HEK293 (cell line): ENCODE measurements at regions not wholly inside any gene's neighbourhood (a gene's known extent, or its start where the extent isn't known, plus 50 kb on each side); places are given as distances from the start of the nearest gene placed in this dataset.

Experiments
- CTCF ChIA-PET: fragments of 350-600 bp; formaldehyde crosslinking; extraction: SDS; loops from one replicate; lab custom pipeline; 2021; ENCODE audit warnings: antibody characterized with exemption; lab: Yijun Ruan, JAX
- POLR2A ChIA-PET: fragments of 300-600 bp; formaldehyde crosslinking; extraction: SDS; loops from one replicate; lab custom pipeline; 2020; ENCODE audit warnings: antibody characterized with exemption, inconsistent platforms; lab: Yijun Ruan, JAX
- H3K27ac ChIP-seq: fragments of 200-500 bp; sonication (Bioruptor generic); 2 replicates; pipeline ENCODE4 v1.5.1; 2014; ENCODE audit warnings: low read depth, low read length, control low read depth, inconsistent platforms; ENCODE audit errors: extremely low read depth
- H3K36me3 ChIP-seq, 2 experiments: fragments of 200-500 bp in 1 of 2; sonication (Bioruptor generic) in 1 of 2; 1 replicate in 1 of 2; 2 replicates in 1 of 2; pipeline ENCODE4 v1.5.1; 2014 to 2017; ENCODE audit warnings: inconsistent platforms in 2 of 2, low read length in 2 of 2; ENCODE audit not compliant: control insufficient read depth in 2 of 2, insufficient read depth in 1 of 2
- H3K4me1 ChIP-seq: fragments of 200-500 bp; sonication (Bioruptor generic); 2 replicates; pipeline ENCODE4 v1.5.1; 2014; ENCODE audit warnings: mild to moderate bottlenecking, low read length, inconsistent platforms; ENCODE audit not compliant: control insufficient read depth, insufficient read depth
- H3K4me3 ChIP-seq: 2 replicates; pipeline ENCODE4 v1.5.1; 2011; ENCODE audit warnings: low read depth, mild to moderate bottlenecking, control low read depth, low read length, moderate library complexity
- H3K9me3 ChIP-seq: fragments of 200-500 bp; sonication (Bioruptor generic); 2 replicates; pipeline ENCODE4 v1.5.1; 2014; ENCODE audit warnings: low read depth, low read length, inconsistent platforms; ENCODE audit not compliant: control insufficient read depth, insufficient read depth
- HOXD13 ChIP-seq: sonication (generic); formaldehyde crosslinking; IDR thresholded peaks from 2 replicates; pipeline ENCODE4 v1.8.0; 2022; ENCODE audit warnings: missing genetic modification reagents, borderline replicate concordance
- MEIS1 ChIP-seq: sonication (generic); formaldehyde crosslinking; IDR thresholded peaks from 2 replicates; pipeline ENCODE4 v1.8.1; 2022; ENCODE audit warnings: missing genetic modification reagents, mild to moderate bottlenecking, borderline replicate concordance
- MYNN ChIP-seq: fragments of 450-650 bp; formaldehyde crosslinking; IDR thresholded peaks from 2 replicates; pipeline ENCODE4 v1.5.1; 2016; ENCODE audit warnings: missing biosample characterization, missing genetic modification characterization, borderline replicate concordance
- ZFP41 ChIP-seq: fragments of 450-650 bp; formaldehyde crosslinking; IDR thresholded peaks from 2 replicates; pipeline ENCODE4 v1.5.1; 2016; ENCODE audit warnings: missing biosample characterization, missing genetic modification characterization, borderline replicate concordance
- ZNF121 ChIP-seq: fragments of 450-650 bp; formaldehyde crosslinking; IDR thresholded peaks from 2 replicates; pipeline ENCODE4 v1.5.1; 2016; ENCODE audit warnings: missing biosample characterization, missing genetic modification characterization
- ZNF155 ChIP-seq: fragments of 450-650 bp; formaldehyde crosslinking; IDR thresholded peaks from 2 replicates; pipeline ENCODE4 v1.5.1; 2016; ENCODE audit warnings: missing biosample characterization, missing genetic modification characterization
- ZNF2 ChIP-seq: fragments of 450-650 bp; formaldehyde crosslinking; IDR thresholded peaks from 2 replicates; pipeline ENCODE4 v1.5.1; 2016; ENCODE audit warnings: missing biosample characterization, missing genetic modification characterization
- ZNF221 ChIP-seq: fragments of 450-650 bp; formaldehyde crosslinking; IDR thresholded peaks from 2 replicates; pipeline ENCODE4 v1.5.1; 2017; ENCODE audit warnings: missing biosample characterization, missing genetic modification characterization, borderline replicate concordance
- ZNF423 ChIP-seq: fragments of 450-650 bp; formaldehyde crosslinking; IDR thresholded peaks from 2 replicates; pipeline ENCODE4 v1.5.1; 2016; ENCODE audit warnings: missing biosample characterization, missing genetic modification characterization
- ZNF433 ChIP-seq: fragments of 450-650 bp; formaldehyde crosslinking; IDR thresholded peaks from 2 replicates; pipeline ENCODE4 v1.5.1; 2016; ENCODE audit warnings: missing biosample characterization, missing genetic modification characterization, low read depth
- ZNF510 ChIP-seq: fragments of 450-650 bp; formaldehyde crosslinking; IDR thresholded peaks from 2 replicates; pipeline ENCODE4 v1.5.1; 2018; ENCODE audit warnings: mild to moderate bottlenecking, missing genetic modification characterization, missing biosample characterization; ENCODE audit not compliant: insufficient replicate concordance
- ZNF530 ChIP-seq: fragments of 450-650 bp; formaldehyde crosslinking; IDR thresholded peaks from 2 replicates; pipeline ENCODE4 v1.5.1; 2016; ENCODE audit warnings: low read depth, missing biosample characterization, missing genetic modification characterization
- ZNF549 ChIP-seq: fragments of 450-650 bp; IDR thresholded peaks from 2 replicates; pipeline ENCODE4 v1.5.1; 2018; ENCODE audit warnings: missing biosample characterization, missing genetic modification characterization, mild to moderate bottlenecking, inconsistent platforms, moderate library complexity
- ZNF555 ChIP-seq: fragments of 450-650 bp; formaldehyde crosslinking; conservative IDR thresholded peaks from 2 replicates; pipeline ENCODE4 v1.5.1; 2017; ENCODE audit warnings: missing biosample characterization, mild to moderate bottlenecking, missing genetic modification characterization, inconsistent platforms
- ZNF621 ChIP-seq: fragments of 450-650 bp; formaldehyde crosslinking; IDR thresholded peaks from 2 replicates; pipeline ENCODE4 v1.5.1; 2017; ENCODE audit warnings: missing biosample characterization, missing genetic modification characterization
- ZNF626 ChIP-seq: fragments of 450-650 bp; sonication (Bioruptor Pico); formaldehyde crosslinking; IDR thresholded peaks from 2 replicates; pipeline ENCODE4 v1.5.1; 2018; ENCODE audit warnings: missing biosample characterization, missing genetic modification characterization, inconsistent platforms
- ZNF843 ChIP-seq: fragments of 450-650 bp; formaldehyde crosslinking; IDR thresholded peaks from 2 replicates; pipeline ENCODE4 v1.5.1; 2016; ENCODE audit warnings: missing biosample characterization, missing genetic modification characterization
- TF ChIP-seq, protein P1 (sequence below): fragments of 450-650 bp; formaldehyde crosslinking; IDR thresholded peaks from 2 replicates; pipeline ENCODE4 v1.5.1; 2017; ENCODE audit warnings: missing biosample characterization, missing genetic modification characterization
- TF ChIP-seq, protein P2 (sequence below): fragments of 450-650 bp; formaldehyde crosslinking; IDR thresholded peaks from 2 replicates; pipeline ENCODE4 v1.5.1; 2016; ENCODE audit warnings: missing biosample characterization, missing genetic modification characterization
- TF ChIP-seq, protein P3 (sequence below): fragments of 450-650 bp; IDR thresholded peaks from 2 replicates; pipeline ENCODE4 v1.5.1; 2018; ENCODE audit warnings: missing biosample characterization, mild to moderate bottlenecking, missing genetic modification characterization
- TF ChIP-seq, protein P4 (sequence below): fragments of 450-650 bp; formaldehyde crosslinking; IDR thresholded peaks from 2 replicates; pipeline ENCODE4 v1.5.1; 2016; ENCODE audit warnings: missing biosample characterization, missing genetic modification characterization
- TF ChIP-seq, protein P5 (sequence below): fragments of 450-650 bp; formaldehyde crosslinking; IDR thresholded peaks from 2 replicates; pipeline ENCODE4 v1.5.1; 2016; ENCODE audit warnings: missing biosample characterization, missing genetic modification characterization
- TF ChIP-seq, protein P6 (sequence below): fragments of 450-650 bp; formaldehyde crosslinking; IDR thresholded peaks from 2 replicates; pipeline ENCODE4 v1.5.1; 2017; ENCODE audit warnings: missing biosample characterization, missing genetic modification characterization

DNA sequence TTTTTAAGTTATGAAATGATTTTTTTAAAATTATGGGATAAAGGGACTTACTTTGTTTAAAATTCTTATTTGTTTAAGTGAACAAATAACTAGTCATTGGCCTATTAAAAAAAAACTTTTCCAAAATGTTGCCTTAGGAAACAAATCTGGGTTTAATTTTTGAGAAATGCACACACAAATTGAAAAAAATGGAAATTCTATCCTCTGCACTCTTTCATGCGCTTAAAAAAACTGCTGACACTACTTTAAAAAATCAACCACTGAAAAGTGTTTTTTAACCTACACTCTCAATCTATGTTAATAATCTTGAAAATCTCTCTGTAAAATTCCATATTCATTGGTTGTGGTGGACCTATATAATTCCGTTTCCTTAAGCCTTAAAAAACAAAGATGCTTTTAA, 163.4 kb upstream of the DAB2 start (continued):
- TF ChIP-seq, protein P1, sequence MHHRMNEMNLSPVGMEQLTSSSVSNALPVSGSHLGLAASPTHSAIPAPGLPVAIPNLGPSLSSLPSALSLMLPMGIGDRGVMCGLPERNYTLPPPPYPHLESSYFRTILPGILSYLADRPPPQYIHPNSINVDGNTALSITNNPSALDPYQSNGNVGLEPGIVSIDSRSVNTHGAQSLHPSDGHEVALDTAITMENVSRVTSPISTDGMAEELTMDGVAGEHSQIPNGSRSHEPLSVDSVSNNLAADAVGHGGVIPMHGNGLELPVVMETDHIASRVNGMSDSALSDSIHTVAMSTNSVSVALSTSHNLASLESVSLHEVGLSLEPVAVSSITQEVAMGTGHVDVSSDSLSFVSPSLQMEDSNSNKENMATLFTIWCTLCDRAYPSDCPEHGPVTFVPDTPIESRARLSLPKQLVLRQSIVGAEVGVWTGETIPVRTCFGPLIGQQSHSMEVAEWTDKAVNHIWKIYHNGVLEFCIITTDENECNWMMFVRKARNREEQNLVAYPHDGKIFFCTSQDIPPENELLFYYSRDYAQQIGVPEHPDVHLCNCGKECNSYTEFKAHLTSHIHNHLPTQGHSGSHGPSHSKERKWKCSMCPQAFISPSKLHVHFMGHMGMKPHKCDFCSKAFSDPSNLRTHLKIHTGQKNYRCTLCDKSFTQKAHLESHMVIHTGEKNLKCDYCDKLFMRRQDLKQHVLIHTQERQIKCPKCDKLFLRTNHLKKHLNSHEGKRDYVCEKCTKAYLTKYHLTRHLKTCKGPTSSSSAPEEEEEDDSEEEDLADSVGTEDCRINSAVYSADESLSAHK (tag by site-specific recombination): no peak
- TF ChIP-seq ZNF510 (tag by site-specific recombination): no peak
- TF ChIP-seq ZNF155 (tag by site-specific recombination): no peak
- no peak for TF ChIP-seq ZNF121 (tag by site-specific recombination)
- TF ChIP-seq, all 188 proteins: peak for 0

DNA sequence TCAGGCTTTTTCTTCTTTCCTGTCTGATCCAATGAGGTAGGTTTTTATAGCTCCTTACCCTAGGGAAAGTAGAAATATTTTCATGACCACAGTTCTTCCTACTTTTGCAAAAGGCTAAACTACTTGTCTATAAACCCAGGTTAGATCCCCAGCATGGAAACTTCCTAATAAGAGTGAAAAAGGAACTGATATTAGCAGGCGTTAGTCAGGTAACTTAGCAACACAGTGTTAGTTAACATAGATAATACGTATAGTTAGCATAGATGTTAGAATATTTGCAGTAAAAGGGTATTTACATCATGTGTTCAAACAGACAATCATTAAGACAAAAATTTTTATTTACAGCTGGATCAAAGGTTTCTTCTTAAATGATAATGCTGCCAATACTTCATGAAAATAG, 162.9 kb upstream of the DAB2 start:
- ChIA-PET CTCF (interaction anchor here (1.0 to 1.6 kb wide), 2 partner anchors 8 to 12 kb away, joined by 5 read pairs; no protein-coding TSS in a partner anchor), POLR2A (no interaction called here)
- H3K36me3 ChIP-seq: no peaks in the 10 kb centered on the region
- H3K9me3 ChIP-seq: no peaks in the 10 kb centered on the region
- no peak overlapping the region for H3K27ac ChIP-seq
- TF ChIP-seq ZNF555 (tag by site-specific recombination): no peak
- no peak for TF ChIP-seq ZNF549 (tag by site-specific recombination)
- TF ChIP-seq ZNF621 (tag by site-specific recombination): no peak
- no peak for TF ChIP-seq ZFP41 (tag by site-specific recombination)
- TF ChIP-seq, protein P2, sequence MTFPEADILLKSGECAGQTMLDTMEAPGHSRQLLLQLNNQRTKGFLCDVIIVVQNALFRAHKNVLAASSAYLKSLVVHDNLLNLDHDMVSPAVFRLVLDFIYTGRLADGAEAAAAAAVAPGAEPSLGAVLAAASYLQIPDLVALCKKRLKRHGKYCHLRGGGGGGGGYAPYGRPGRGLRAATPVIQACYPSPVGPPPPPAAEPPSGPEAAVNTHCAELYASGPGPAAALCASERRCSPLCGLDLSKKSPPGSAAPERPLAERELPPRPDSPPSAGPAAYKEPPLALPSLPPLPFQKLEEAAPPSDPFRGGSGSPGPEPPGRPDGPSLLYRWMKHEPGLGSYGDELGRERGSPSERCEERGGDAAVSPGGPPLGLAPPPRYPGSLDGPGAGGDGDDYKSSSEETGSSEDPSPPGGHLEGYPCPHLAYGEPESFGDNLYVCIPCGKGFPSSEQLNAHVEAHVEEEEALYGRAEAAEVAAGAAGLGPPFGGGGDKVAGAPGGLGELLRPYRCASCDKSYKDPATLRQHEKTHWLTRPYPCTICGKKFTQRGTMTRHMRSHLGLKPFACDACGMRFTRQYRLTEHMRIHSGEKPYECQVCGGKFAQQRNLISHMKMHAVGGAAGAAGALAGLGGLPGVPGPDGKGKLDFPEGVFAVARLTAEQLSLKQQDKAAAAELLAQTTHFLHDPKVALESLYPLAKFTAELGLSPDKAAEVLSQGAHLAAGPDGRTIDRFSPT (tag by site-specific recombination): no peak
- TF ChIP-seq, protein P3, sequence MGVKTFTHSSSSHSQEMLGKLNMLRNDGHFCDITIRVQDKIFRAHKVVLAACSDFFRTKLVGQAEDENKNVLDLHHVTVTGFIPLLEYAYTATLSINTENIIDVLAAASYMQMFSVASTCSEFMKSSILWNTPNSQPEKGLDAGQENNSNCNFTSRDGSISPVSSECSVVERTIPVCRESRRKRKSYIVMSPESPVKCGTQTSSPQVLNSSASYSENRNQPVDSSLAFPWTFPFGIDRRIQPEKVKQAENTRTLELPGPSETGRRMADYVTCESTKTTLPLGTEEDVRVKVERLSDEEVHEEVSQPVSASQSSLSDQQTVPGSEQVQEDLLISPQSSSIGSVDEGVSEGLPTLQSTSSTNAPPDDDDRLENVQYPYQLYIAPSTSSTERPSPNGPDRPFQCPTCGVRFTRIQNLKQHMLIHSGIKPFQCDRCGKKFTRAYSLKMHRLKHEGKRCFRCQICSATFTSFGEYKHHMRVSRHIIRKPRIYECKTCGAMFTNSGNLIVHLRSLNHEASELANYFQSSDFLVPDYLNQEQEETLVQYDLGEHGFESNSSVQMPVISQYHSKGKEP: no peak
- TF ChIP-seq HOXD13: no peak
- TF ChIP-seq, protein P4, sequence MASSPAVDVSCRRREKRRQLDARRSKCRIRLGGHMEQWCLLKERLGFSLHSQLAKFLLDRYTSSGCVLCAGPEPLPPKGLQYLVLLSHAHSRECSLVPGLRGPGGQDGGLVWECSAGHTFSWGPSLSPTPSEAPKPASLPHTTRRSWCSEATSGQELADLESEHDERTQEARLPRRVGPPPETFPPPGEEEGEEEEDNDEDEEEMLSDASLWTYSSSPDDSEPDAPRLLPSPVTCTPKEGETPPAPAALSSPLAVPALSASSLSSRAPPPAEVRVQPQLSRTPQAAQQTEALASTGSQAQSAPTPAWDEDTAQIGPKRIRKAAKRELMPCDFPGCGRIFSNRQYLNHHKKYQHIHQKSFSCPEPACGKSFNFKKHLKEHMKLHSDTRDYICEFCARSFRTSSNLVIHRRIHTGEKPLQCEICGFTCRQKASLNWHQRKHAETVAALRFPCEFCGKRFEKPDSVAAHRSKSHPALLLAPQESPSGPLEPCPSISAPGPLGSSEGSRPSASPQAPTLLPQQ (tag by site-specific recombination): no peak
- TF ChIP-seq ZNF626 (tag by site-specific recombination): no peak
- TF ChIP-seq ZNF433 (tag by site-specific recombination): no peak
- H3K4me1 ChIP-seq: no peaks in the 10 kb centered on the region
- no peak overlapping the region for H3K4me3 ChIP-seq

DNA sequence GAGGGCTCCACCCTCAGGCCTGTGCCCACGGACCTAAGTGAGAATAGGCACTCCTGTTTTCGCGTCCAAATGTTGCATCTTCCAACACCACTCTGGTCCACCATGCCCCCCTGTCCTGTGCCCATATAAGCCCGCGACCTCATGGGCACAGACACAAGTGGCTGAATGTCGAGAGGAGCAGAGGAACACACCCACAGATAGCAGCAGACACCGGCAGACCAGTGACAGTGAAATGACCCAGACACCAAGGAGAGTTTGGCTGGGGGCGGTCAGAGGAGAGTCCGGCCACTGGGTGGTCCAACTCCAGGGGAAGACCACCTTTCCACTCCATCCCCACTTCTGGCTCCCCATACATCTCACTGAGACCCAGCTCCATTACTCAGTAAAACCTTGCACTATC, 161.4 kb upstream of the DAB2 start:
- Histone ChIP-seq H3K9me3 (no peaks in the 10 kb centered on the region), H3K27ac (no peak overlapping the region), H3K36me3 (no peaks in the 10 kb centered on the region), H3K4me1 (no peaks in the 10 kb centered on the region), H3K4me3 (no peak overlapping the region)
- ChIA-PET POLR2A (no interaction called here), CTCF (no interaction called here)
- TF ChIP-seq MEIS1 (no peak), ZNF530 (tag by site-specific recombination) (no peak), MYNN (no peak), ZNF2 (tag by site-specific recombination) (no peak), ZNF221 (tag by site-specific recombination) (no peak), ZNF843 (no peak), ZNF423 (tag by site-specific recombination) (no peak)
- TF ChIP-seq, protein P5, sequence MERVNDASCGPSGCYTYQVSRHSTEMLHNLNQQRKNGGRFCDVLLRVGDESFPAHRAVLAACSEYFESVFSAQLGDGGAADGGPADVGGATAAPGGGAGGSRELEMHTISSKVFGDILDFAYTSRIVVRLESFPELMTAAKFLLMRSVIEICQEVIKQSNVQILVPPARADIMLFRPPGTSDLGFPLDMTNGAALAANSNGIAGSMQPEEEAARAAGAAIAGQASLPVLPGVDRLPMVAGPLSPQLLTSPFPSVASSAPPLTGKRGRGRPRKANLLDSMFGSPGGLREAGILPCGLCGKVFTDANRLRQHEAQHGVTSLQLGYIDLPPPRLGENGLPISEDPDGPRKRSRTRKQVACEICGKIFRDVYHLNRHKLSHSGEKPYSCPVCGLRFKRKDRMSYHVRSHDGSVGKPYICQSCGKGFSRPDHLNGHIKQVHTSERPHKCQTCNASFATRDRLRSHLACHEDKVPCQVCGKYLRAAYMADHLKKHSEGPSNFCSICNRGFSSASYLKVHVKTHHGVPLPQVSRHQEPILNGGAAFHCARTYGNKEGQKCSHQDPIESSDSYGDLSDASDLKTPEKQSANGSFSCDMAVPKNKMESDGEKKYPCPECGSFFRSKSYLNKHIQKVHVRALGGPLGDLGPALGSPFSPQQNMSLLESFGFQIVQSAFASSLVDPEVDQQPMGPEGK (tag by site-specific recombination): no peak
- TF ChIP-seq, protein P6, sequence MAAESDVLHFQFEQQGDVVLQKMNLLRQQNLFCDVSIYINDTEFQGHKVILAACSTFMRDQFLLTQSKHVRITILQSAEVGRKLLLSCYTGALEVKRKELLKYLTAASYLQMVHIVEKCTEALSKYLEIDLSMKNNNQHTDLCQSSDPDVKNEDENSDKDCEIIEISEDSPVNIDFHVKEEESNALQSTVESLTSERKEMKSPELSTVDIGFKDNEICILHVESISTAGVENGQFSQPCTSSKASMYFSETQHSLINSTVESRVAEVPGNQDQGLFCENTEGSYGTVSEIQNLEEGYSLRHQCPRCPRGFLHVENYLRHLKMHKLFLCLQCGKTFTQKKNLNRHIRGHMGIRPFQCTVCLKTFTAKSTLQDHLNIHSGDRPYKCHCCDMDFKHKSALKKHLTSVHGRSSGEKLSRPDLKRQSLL: no peak
